Heart right ventricle (tissue), 16 donors: ENCODE measurements at regions not wholly inside any gene's neighbourhood (a gene's known extent, or its start where the extent isn't known, plus 50 kb on each side); places are given as distances from the start of the nearest gene placed in this dataset.

Experiments
- ATAC-seq, 8 donors: fragments of 200-7000 bp; cut with Tn5 transposase; one replicate each; pipeline ENCODE4 v1.9.1; 2020; ENCODE audit warnings: mild to moderate bottlenecking in 8 of 8, moderate library complexity in 8 of 8, moderate number of reproducible peaks in 1 of 8
- DNase-seq, 2 donors: peaks; one replicate each; pipeline ENCODE4 v3.0.0-alpha.2; 2020
- H3K27ac ChIP-seq, 10 donors: fragments of 200-600 bp; sonication (generic) in 2 of 10; one replicate each; pipeline versions ENCODE4 v1.5.0 to v1.8.0; 2020 to 2022; ENCODE audit warnings: mild to moderate bottlenecking in 3 of 10
- H3K27me3 ChIP-seq, 7 donors: fragments of 200-600 bp; one replicate each; pipeline ENCODE4 v1.8.0; 2021 to 2022; ENCODE audit warnings: mild to moderate bottlenecking in 2 of 7
- H3K36me3 ChIP-seq, 9 donors: fragments of 200-600 bp; sonication (generic) in 1 of 9; one replicate each; pipeline versions ENCODE4 v1.5.0 to v1.8.0; 2020 to 2022; ENCODE audit warnings: mild to moderate bottlenecking in 2 of 9
- H3K4me1 ChIP-seq, 9 donors: fragments of 200-600 bp; sonication (generic) in 1 of 9; one replicate each; pipeline versions ENCODE4 v1.5.0 to v1.8.0; 2020 to 2022; ENCODE audit warnings: mild to moderate bottlenecking in 4 of 9
- H3K4me3 ChIP-seq, 10 donors: fragments of 200-600 bp; sonication (generic) in 2 of 10; one replicate each; pipeline versions ENCODE4 v1.5.0 to v1.8.0; 2020 to 2022; ENCODE audit warnings: mild to moderate bottlenecking in 7 of 10, moderate library complexity in 2 of 10
- H3K9me3 ChIP-seq, 11 donors: fragments of 200-600 bp in 10 of 11; sonication (generic) in 2 of 11; one replicate each; pipeline versions ENCODE4 v1.5.0 to v1.8.0; 2013 to 2022; ENCODE audit warnings: mild to moderate bottlenecking in 2 of 11, control low read depth in 1 of 11, moderate library complexity in 1 of 11
- WGBS, 2 donors: extraction: QIAGEN DNeasy Blood & Tissue Kit; methylation state at CpG; one replicate each; pipeline ENCODE4 v1.1.7; 2013; ENCODE audit warnings: inconsistent platforms in 1 of 2; 5-methylcytosine and 5-hydroxymethylcytosine counted together
- intact Hi-C, 10 donors: fragments of 100-400 bp; cut with DNase I; formaldehyde crosslinking; loops; one replicate each; pipeline versions ENCODE4 v1.11.1 to v1.14.2; 2022
- TF ChIP-seq, protein P1 (sequence below), 9 donors: fragments of 200-600 bp; sonication (generic) in 2 of 9; IDR thresholded peaks; one replicate each; pipeline versions ENCODE4 v1.5.0 to v1.8.0; 2021 to 2022; ENCODE audit warnings: antibody characterized with exemption in 9 of 9, mild to moderate bottlenecking in 5 of 9, moderate library complexity in 1 of 9
- donor health status: Arrhythmogenic right ventricular cardiomyopathy.
- donor health status: ischemic (EF 13 %, LVEDD 7.1; RV severe dilation, severe dysfunction).
- donor health status: healthy with polysubstance abuse.
- donor health status: DM: no; HTN: yes; CAD: no.
- donor health status: DM: no; HTN: no; CAD: no.
- donor health status: ischemic (EF 25% LVEDD 6.9; RV normal size, moderate dysfunction).
- donor health status: ischemic (EF 25% LVEDD 5.7; RV mildly dilated, moderate dysfunction).
- donor health status: healthy.
- donor health status: DM: yes; HTN: yes; CAD: no.
- donor health status: Ischemic cardiomyopathy.
- donor health status: ischemic (EF 35%, LVEDD 5.7; RV mildly dilated, moderate dysfunction).
- donor health status: nonischemic (EF 11% LVEDD 7.7; RV severe dilation, severe dysfunction).
- donor health status: DM: yes; HTN: yes; CAD: no.
- donor health status: PGD.
- donor health status: ischemic (EF 29% LVEDD 5.4; RV normal size, mild dysfunction).
- donor health status: nonischemic (EF 23%, LVEDD 6.1; RV moderate dilation, normal function).

DNA sequence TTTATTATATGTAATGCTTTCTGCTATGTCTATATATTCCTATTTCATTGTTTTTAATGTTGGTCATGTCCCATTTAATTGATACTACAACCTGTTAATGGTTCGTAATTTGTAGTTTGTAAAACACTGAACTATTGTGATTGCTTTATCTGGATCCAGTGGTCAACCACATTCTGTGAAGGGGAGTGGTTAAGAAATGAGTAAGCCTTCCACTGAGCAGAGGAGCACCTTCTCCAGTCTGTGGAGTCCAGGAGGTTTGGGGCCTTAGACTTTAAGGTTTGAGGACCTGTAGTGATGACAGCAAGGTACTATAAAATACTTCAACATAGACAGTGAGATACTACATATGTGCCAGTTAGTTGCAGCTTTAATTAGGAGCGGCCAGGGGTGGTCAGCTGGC is 67.7 kb upstream of the RAD23B start:
- no peak for DNase-seq
- Histone ChIP-seq H3K27me3 (no peaks in the 10 kb centered on the region), H3K9me3 (no peaks in the 10 kb centered on the region), H3K36me3 (no peaks in the 10 kb centered on the region), H3K4me1 (peaks cover 0 to 16% (median 0%) of the 10 kb centered on the region in 9 donors), H3K27ac (no peak overlapping the region), H3K4me3 (no peak overlapping the region)
- intact Hi-C loops: no loop called here
- WGBS, 2 donors: 88 to 91% methylated on average over 2 of the region's 2 CpGs
- no peak for ATAC-seq
- TF ChIP-seq, protein P1, sequence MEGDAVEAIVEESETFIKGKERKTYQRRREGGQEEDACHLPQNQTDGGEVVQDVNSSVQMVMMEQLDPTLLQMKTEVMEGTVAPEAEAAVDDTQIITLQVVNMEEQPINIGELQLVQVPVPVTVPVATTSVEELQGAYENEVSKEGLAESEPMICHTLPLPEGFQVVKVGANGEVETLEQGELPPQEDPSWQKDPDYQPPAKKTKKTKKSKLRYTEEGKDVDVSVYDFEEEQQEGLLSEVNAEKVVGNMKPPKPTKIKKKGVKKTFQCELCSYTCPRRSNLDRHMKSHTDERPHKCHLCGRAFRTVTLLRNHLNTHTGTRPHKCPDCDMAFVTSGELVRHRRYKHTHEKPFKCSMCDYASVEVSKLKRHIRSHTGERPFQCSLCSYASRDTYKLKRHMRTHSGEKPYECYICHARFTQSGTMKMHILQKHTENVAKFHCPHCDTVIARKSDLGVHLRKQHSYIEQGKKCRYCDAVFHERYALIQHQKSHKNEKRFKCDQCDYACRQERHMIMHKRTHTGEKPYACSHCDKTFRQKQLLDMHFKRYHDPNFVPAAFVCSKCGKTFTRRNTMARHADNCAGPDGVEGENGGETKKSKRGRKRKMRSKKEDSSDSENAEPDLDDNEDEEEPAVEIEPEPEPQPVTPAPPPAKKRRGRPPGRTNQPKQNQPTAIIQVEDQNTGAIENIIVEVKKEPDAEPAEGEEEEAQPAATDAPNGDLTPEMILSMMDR (IDR thresholded peaks at IDR 0.05): no peak

DNA sequence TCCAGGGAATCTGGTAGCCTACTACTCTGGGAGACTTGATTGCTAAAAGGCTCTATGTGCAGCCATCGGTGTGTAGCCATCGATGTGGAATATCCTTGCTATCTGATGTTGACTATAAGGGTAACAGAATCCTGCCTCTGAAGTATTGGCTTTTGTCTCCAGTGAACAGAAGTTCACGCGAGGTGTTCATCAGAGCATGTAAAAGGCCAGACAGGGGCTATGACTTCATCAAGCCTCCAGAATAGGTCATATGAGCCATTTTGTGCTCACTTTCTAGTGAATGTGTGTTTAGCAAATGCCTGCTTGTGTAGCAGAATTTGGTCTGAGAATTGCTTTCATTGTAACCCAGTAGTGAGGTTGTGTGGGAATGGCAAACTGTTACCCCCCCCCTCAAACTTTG is 66.8 kb upstream of the RAD23B start:
- ATAC-seq: no peak
- Histone ChIP-seq H3K27me3 (no peaks in the 10 kb centered on the region), H3K4me1 (peaks cover 0 to 16% (median 0%) of the 10 kb centered on the region in 9 donors), H3K9me3 (no peaks in the 10 kb centered on the region), H3K36me3 (no peaks in the 10 kb centered on the region), H3K27ac (no peak overlapping the region), H3K4me3 (no peak overlapping the region)
- 94 to 97% methylated on average over 4 of the region's 4 CpGs for WGBS, 2 donors
- intact Hi-C loops: no loop called here
- DNase-seq: no peak
- TF ChIP-seq, protein P1 (IDR thresholded peaks at IDR 0.05): no peak

DNA sequence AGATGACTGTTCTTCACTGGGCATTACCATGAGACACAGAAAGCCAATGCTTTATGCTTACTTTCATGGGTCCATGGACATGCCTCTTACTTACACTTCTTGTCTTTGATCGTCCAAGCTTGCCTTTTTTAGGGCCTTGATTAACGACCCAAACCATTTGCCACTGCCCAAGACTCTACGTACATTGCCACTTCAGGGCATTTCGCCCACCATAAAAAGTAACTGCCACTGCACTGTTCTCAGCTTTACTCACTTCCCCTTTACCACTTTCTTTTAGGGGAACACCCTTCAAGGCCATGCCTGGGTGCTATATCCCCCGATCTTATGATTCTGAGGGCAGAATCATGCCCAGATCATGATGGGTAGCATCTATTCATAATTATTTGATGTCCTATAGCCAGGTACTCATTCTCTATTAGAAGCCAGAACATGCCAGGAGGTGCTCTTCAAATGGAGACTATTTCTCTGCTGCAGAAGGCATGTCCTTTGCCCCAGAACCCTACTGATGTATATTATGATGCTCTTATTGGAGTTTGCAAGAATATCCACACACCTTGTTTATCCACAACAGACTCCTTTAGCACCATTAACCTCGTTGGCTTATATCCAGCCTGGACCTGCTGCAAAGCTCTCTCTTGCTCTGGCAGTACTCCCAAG is 64.1 kb upstream of the RAD23B start:
- TF ChIP-seq, protein P1 (IDR thresholded peaks at IDR 0.05): no peak
- Histone ChIP-seq H3K4me1 (peaks cover 0 to 3% (median 0%) of the 10 kb centered on the region in 9 donors), H3K9me3 (no peaks in the 10 kb centered on the region), H3K27me3 (no peaks in the 10 kb centered on the region), H3K27ac (no peak overlapping the region), H3K36me3 (no peaks in the 10 kb centered on the region), H3K4me3 (no peak overlapping the region)
- WGBS, 2 donors: 89 to 92% methylated on average over 6 of the region's 6 CpGs
- DNase-seq (no peak), ATAC-seq (no peak)
- intact Hi-C loops: no loop called here

DNA sequence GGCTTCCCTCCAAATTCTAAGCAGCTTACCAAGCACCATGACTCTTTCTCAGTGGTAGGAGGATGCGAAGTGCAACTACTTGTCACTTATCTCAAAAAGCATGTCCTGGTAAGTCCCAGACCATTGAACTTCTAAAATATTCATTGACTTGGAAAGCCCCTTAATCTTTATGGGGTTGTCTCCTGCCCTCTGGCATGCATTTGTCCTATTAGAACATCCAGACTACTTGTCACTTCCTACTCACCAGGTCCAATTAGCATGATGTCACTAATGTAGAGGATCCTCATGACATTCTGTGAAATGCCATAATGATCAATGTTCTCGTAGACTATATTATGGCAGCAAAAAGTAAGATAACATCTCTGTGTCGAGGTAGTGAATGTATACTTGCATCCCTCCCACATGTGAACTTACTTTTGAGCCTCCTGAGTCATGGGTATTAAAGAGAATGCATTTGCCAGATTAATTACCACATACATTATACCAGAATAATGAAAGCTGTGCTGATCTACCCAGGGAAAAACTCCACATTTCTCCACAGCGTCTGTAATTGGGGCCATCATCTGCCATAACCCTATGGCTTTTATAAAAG is 63.5 kb upstream of the RAD23B start:
- ATAC-seq (no peak), DNase-seq (no peak)
- Histone ChIP-seq H3K27me3 (no peaks in the 10 kb centered on the region), H3K9me3 (no peaks in the 10 kb centered on the region), H3K36me3 (no peaks in the 10 kb centered on the region), H3K27ac (no peak overlapping the region), H3K4me1 (no peaks in the 10 kb centered on the region), H3K4me3 (no peak overlapping the region)
- intact Hi-C loops: no loop called here
- WGBS, 2 donors: 89 to 92% methylated on average over 4 of the region's 4 CpGs
- TF ChIP-seq, protein P1 (IDR thresholded peaks at IDR 0.05): no peak
